Fibroblast of skin of abdomen (primary cell): ENCODE measurements at regions not wholly inside any gene's neighbourhood (a gene's known extent, or its start where the extent isn't known, plus 50 kb on each side); places are given as distances from the start of the nearest gene placed in this dataset.

ENCODE experiments used
- DNase-seq: peaks from one replicate; pipeline ENCODE4 v3.0.0-alpha.2; 2013

DNA sequence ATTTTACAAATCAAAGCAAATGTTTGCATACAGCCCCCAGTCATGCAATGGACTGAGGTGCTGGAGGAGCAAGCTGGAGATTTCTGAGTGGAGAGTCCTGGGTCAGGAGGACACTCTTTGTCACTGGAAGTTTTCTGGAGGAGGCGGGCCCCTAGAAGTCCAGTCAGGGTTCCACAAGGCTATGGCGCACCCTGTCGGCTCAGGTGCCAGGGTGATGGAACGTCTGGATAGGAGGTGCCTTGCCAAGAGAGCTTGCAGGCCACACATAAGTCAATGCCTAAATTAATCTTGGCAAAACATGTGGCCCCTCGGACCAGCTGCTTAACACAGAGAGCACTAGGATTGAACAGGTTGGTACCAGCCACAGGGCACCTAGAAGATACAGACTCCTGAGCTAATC is 174.7 kb upstream of the CADM1 start:
- DNase-seq, result no peak

DNA sequence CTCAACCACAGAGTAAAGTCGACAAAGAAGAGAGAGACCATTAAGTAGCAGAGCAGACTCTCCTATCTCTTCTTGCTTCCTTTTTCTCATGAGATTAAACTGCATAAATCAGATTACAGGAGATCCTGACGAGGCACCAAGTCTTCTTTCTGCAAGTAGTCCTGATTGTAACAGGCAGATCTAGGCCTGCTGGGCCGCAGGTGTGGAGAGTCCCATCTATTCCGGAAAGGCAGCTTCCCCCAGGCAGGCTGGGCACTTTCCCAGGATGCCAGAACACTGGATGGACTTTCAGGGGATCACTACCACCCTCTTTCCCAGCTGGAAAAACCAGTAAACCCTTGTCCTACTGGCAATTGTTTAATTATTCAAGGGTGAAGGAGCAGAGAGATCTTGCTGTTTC is 173.0 kb upstream of the CADM1 start:
- DNase-seq, result no peak

DNA sequence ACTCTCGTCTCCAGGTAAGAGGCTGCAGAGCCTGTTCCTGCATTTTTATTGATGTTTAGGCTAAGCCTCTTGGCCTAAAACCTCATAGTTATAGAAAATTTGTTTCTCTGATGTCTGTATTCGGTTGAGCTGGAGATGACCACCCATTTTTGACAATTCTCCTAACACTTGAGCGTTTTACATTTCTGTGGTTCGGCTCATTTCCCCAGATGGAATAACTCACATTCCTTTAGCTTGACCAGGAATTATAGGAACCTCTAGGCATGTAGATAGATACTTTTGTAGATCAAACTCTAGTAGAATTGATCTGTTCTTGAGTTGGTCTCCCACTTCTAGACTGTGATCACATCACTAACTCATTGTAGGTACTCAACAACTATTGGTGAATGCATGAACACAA is 172.6 kb upstream of the CADM1 start:
- DNase-seq, result peak; percentile 93

DNA sequence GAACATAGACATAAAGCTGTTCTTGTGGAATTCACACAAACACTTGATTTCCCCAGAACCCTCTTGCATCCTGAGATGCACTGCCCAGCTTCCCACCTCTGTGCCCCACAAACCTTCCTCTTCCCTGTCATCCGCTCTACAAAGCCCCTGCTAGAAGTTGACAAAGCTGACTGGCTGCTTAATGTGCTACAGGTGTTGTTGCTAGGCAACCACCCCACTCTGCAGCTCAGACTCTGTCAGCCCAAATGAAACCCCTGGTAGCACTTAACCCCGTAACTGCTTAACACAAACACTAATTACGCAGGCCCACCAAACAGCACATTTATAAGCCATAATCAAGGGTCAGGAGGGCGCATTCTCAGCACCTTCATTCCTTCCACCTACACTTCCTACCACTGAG is 172.0 kb upstream of the CADM1 start:
- no peak for DNase-seq

DNA sequence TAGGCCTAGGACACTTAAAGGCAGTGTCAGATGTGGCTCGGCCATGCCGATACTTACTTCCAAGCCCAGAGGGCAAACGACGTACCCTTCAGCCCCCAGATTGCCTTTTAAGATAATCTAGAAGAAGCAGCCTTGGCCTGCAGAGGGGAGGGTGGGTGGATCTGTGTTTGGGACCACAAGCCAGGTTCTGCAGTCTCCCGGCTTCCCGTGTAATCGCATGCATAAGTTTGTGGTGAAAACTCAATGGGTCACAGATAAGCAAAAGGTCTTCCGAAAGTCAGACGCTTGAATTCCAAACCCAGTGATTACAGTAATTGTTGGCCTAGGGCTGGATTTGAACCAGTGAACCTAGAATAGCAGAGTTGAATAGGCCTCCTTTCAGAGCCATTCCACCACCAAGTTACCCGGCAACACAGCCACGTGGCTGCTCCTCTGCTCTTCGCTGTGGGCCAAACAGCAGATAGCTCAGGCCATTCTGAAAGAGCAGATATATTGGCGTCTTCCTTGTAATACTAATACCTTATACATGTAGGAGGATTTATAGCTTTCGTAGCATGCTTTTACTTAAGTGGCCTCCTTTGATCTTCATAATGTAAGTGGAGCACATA is 170.8 kb upstream of the CADM1 start:
- DNase-seq, result no peak

DNA sequence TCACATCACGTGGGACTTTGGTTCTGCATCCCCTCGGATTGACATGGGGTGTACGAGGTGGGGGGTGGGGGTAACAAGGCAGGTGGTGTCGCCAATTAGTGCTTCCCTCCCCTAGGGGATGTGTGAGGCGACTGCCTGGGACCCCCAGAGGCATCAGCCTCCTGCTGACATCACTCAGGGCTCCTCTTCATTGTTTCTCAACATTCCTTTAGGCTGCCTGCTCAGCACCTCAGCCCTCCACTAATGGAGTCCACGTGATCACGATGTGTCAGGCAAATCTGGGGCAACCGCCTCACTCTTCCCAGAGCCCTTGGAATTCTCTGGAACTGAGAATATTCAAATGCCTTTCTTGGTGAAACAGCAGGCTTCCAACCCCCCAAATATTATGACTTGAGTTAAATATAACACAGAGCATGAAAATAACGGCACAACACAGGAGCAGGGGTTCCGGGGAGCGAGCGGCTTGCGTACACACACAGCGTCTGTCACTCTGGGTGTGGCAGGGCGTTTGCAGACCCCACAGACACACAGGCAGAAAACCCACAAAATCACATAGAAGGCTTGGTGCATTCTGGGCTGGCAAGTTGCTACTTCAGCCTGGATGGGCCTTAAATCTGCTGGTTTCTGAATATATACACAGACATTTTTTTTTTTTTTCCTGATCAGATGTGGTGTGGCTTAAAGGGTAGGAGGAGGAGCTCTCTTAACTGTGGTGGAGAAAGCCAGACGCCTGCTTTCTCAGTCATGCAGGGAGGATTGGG is 170.1 kb upstream of the CADM1 start:
- peak; percentile 89 for DNase-seq

DNA sequence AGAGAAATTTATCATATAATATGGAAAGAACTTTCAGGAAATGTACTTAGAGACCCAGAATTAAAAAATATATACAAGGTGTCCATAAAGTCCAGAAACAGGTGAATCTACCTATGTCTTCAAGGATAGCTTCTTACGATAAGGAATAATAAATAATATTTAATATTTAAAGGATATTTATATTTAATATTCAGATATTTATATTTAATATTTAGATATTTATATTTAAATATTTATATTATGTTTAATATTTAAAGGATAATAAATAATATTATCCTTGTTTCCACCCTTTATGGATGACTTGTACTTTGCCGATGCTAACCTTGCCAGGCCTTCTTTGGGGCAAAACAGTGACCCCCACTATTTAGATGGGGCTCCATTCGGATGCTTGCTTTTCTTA is 169.5 kb upstream of the CADM1 start:
- no peak for DNase-seq

DNA sequence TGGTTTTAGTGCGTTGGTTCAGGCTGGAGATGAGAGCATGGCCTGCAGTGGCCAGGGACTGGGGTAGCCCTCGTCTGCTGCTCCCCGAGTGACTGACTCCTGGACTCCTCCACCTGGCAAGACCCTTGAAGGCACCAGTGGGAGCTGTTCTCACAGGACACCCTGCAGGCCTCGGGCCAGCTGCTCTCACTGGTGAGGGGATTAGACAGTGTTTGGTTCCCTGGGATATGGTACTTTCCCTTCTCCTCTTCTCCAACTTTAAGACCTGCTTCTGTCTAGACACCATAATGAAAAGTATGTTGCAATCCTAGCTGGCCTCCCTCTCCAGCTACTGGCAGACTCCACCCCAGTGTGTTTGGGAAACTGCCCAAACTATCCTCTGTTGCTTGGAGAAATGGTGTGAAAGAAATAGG is 168.8 kb upstream of the CADM1 start:
- peak; percentile 81 for DNase-seq

DNA sequence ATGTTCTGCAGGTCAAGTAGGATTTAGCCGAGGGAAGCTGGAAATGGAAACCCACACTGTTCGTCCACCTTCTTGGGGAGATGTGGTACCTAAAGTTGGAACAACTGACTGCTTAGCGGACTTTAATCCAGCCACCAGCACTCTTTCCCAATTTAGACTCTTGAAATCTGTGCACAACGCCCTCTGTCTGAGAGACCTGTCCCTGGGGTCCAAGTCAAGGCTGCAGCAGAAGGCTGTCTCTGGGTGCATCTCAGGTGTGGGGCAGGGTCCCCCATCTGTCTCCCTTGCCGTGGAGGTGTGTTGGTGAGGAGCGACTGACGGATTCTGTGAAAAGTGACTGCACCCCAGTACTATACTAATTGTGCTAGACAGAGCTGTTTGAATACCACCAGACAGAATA is 168.2 kb upstream of the CADM1 start:
- no peak for DNase-seq

DNA sequence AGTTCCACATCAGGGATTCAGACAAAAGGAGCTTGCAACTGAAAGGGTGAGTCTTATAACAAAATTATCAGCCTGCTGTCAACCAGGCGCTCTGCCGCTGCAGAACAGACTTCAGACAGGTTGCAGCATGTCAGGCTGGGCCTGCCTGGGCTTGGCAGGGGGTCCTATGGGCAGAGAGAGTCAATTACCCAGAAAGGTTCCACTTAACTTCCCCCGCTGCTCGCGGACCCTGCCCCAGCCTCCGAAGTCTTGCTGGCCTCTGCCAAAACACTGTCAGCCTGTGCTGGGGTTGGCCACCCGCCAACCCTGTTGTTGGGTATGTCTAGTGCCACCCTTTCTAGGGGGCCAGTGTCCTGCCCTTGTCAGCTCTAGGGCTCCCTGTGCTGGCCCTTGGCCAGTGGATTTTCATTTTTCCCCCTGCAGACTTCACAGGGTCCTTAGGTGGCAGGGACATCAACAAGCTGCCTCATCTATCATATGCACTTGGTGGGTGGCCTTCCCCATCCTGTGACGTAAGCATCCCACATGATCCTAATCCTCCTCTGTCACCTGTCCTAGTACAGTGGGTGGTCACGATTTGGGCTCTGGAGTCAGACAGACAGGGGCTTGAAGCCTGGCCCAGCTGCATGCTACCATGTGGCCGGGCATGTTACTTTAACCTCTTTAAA is 166.5 kb upstream of the CADM1 start:
- DNase-seq, result no peak

DNA sequence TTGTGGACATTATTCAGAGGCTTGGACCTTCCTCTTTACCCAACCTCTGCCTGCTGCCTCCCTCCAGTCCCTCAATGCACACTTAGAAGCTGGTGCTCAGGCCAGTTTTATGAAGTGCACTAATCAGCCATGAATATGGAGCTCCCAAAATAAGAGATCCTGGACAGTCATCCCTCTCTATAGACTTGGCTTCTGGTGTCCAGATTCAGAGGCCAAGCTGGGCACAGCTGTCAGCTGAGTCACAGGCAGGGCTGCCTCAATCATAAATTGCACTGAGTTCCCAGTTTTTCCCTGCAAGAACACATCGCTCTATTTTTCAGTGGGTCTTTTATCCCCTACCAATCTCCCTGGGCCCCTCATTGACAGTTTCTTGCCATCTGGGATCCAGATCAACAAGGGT is 161.7 kb upstream of the CADM1 start:
- no peak for DNase-seq

DNA sequence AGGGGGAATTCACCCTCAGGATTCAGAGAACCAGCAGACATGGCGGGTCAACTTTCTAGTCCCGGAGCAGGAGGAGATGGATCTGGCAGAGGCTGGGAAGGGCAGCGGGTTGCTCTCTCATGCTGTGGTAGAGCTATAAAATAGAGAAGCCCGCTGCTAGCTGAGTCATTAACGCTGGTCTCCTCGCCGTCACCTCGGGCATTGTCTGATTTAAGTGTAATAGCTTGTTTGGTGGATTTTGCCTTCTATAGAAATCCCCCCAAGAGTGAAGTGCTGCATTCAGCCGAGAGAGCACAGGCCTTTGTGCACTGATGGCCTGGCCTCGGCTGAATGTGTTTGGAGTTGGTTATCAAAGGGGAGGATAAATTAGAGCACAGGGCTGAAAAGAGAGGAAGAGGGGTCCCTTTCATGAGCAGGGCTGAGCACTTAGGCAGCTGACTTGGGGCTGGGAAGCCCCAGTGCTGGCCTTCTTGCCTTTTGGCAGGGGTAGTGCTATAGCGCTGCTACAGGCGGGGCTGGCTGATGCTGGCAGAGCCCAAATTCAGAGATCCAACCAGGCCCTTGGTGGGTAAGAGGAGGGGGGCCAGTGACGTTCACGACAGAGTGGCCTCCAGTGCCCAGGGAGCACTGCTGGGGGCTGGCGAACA is 161.1 kb upstream of the CADM1 start:
- no peak for DNase-seq

DNA sequence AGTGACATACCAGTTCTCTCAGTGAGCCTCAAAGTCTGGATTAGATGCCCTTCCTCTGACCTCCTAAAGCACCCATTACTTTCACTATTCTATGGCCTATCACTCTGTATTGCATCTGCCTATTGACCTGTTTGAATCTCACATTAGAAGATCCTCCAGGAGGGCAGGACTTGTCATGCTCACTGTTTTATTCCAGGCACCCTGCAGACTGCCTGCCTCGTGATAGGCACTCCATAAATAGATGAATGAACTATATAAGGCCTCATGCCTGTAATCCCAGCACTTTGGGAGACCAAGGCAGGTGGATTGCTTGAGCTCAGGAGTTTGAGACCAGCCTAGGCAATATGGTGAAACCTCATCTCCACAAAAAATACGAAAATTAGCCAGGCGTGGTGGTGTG is 160.1 kb upstream of the CADM1 start:
- no peak for DNase-seq

DNA sequence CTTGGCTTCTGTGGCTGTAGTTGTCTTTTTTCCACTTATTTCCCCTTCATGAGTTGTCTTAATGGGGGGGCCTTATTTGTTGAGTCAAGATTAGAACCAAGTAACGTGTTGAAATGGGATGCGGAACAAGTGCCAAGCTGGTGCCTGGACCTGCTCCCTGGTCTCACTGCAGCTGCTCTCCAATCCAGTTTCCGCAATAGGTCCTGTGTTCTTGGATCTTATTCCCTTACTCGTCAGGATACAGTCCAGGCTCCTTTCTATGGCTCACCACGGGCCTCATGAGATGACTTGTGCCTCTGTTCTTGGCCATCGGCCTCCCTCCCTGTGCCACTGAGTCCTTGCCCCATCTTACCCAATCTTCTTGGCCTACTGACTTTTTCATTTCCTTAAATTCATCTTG is 159.6 kb upstream of the CADM1 start:
- DNase-seq, result no peak

DNA sequence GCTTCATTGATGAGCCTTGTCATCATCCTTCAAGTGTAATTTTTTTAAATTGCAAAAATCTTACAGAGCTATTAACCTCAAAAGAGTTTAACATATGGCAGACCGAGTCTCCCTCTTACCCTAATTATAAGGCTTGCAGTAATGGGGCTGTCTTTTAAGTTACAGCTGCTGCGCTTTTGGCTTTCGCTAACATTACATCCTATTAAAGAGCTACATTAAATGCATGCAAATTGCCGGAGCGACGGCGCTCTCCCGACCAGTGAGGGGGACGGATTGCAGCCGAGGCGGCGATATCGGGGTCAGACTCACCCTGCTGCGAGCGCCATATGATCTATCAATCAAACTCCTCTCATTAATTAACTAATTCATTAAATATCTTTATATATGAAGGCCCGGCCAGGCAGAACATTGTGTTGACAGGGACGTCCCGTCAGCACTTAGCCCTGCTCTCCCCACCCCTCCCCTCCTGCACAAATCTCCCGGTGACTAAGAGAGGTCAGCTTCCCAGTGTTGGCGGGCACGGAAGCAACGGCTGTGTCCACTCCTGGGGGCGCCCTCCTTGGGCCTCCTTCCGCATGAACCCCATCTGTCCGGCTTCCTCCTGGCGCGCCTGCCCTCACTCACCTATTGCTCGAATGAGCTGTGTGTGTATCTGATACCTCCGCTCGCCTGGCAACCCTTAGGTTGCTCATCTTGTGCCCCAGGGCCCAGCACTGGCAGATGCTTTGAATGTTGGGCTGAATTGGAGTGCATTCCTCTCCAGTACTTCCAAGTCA is 156.0 kb upstream of the CADM1 start:
- no peak for DNase-seq

DNA sequence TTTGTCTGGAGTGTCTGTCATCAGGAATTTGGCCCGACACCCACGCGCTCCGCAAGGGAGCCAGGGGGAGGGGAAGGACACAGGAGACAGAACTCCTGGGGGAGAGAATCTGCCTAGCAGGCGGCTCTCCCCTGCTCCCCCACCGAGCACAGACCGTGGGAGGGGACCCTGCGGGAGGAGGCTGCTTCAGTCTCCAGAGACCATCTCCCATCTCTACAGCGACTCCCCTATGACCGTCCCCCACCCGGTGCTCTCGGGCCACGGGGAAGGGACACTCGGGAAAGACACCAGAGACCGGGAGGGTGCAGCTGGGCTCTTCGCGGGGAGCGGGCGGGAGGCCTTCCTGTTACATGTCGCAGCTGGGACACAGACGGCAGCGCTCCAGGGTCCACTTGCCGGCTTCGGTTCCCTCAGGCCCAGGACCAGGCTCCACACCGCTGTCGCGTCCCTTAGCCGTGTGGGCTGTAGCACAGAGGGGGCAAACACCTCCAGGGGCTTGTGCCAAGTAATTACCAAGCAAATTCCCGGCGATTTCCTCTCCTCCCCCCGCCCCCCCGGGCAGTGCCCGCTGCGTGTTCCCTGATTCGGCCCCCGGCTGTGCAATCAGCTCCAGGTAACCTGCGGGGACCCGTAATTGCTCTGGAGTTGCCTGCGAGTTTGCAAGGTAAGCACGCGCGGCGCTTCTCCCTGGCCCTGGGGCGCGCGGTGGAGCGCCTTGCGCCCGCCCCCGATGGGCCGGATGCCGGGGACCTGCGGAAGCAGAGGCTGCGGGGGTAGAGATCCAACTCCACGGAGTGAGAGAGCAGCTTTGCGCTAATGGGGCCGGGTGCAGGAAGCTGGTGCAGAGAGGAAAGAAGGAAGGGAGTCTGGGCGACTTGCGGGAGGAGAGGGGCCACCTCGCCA is 155.1 kb upstream of the CADM1 start:
- DNase-seq, result peak; percentile 60

DNA sequence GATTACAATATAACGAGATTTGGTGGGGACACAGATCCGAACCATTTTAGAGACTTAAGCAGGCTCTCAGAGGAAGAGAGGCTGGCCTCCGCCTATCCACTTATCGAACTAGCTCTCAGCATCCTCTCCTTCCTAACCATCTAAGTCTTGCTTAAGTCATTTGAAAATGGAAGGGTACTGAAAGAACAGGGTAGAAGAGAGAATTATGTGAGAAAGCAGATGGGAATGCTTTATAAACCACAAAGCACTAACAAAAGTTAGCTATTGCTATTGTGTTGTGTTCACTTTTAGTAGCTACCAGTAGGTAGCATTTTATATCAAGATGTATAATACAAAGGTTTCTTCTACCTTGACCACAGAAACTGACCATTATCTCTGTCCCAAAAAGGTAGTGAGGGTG is 153.4 kb upstream of the CADM1 start:
- peak; percentile 51 for DNase-seq

DNA sequence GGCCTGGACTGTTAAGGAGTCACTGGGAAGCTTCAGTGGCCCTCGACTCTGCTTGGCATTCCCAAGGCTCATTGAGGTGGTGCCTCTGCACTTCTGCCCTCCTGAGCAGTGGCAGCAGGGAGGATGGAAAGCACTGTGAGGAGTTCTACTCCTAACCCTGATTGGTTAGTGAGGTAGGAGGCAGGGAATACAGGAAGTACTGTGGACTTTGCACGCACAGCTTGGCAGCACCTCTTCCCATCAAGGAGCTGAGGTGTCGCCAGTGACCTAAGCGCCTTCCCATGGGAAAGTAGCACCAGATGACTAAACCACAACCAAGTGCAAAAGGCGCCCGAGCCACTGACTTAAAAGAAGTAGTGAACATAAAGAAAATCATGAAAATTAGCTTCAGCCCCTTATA is 152.5 kb upstream of the CADM1 start:
- no peak for DNase-seq

DNA sequence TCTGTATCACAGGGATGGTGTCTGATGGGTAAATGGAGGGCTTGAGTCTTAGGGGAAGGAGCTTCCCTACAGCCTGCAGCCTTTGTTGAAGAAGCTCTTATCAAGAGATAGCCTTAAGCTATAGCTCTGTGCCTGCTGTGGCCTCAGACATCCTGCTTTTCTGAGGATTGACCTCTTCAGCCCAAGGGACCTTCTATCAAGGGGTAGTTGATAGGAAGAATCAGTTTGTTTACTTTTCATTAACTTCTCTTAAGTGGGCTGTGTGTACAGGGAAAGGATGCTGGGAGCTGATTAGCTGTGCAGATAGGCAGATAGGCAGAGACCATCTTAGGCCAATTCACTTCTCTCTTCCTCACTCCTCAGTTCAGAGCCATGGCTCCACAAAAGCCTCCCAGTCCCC is 151.8 kb upstream of the CADM1 start:
- no peak for DNase-seq

DNA sequence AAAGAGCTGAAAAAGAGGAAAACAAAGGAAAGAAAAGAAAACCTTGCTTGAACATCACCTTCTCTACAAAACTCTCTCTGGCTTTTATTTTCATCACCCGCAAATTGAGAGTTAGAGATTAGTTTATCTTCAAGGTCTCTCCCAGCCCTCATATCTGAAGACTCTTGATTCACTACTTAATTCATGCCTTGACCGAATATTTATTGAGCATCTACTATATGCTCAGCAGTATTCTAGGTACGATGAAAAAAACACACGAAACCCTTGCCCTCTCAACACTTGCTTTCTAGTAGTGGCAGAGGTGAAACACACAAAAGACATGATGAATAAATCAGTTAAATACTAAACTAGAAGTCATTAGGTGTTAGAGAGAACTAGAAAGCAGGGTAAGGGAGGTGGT is 150.6 kb upstream of the CADM1 start:
- DNase-seq, result no peak

DNA sequence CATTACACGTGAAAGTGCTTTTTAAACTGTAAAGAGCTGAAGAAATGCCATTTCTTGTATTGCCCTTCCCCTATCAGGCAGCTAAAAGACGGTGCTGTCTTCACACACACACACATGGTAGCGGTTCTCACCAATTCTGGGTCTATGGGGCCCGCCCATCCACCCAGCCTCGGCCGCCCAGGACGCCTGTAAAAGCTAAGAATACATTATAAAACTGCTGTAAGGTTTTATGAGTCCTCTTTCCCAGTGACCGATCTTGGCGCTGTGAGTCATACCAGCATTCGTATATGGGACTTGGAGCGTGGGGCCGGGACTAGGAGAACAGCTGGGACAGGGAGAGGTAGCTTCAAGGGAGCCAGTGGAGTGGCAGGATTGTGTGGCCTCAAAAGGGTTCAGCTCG is 149.7 kb upstream of the CADM1 start:
- DNase-seq, result no peak

DNA sequence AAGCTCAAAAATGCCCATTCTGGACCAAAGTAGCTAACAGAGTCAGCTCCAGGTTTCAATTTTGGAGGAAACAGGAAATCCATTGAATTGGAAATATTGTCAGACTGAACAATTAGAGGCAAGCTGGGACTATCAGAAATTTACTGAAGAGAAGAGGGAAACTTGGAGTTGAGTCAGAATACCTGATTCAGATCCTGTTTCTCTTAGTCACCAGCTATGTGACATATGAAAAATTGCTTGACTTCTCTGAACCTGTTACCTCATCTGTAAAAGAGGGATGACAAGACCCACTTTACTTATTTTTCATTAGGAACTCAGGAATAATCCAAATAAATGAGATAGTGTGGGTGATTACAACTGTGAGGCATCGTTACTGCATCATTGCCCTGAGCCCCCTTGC is 148.9 kb upstream of the CADM1 start:
- DNase-seq, result peak; percentile 45
